HG02642 (cell line): ENCODE measurements at regions not wholly inside any gene's neighbourhood (a gene's known extent, or its start where the extent isn't known, plus 50 kb on each side); places are given as distances from the start of the nearest gene placed in this dataset.

Experiments
- ATAC-seq: cut with Tn5 transposase; IDR thresholded peaks from one replicate; pipeline ENCODE4 v1.9.1; 2021; ENCODE audit warnings: mild to moderate bottlenecking; ENCODE audit not compliant: unreplicated experiment, poor library complexity

- ATAC-seq = no peak
These were observed 162.5 kb upstream of the SMIM23 start for GRCh38 chr5:171623107-171623506.

GRCh38 chr5:171623551-171624097 is 162.0 kb upstream of the SMIM23 start:
- ATAC-seq = no peak

GRCh38 chr5:171624396-171624795 is 161.2 kb upstream of the SMIM23 start:
- ATAC-seq = no peak

DNA sequence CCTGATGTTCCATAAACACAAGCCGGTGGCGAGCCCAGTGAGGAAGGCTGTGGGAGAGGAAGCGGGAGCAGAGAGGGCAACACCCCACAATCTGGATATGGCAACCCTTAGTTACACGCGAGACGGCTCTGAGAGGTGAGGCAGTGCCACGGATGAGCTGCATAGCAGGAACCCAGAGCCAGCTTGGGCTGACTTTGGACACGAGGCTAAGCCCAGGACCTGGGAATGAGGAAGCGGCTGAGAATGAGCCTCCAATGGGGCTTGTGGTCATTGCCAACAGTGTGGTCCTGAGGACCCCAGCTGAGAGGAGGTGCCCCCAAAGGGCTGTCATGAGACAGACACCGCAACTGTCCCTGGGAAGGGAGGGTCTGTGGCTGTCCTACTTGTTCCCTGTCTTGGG is 160.0 kb upstream of the SMIM23 start:
- ATAC-seq = no peak

GRCh38 chr5:171627936-171628632 is 157.5 kb upstream of the SMIM23 start:
- ATAC-seq = no peak

DNA sequence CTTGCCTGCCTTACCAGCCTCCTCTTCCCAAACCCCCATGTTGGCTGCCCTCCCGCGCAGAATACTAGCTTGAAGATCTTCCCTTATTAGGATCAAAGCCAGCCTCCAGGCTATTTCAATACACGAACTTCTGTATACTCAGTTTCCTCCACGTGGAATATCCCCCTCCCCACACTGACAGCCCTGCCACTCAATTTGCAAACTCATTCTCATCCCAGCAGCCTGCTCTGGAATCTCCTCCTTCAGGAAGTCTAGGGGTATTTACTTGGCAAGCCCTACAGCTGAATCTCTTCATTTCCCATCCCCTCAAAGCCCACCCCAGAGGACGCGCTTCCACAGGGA is 157.0 kb upstream of the SMIM23 start:
- ATAC-seq = no peak

- no peak for ATAC-seq
These were observed 156.4 kb upstream of the SMIM23 start for GRCh38 chr5:171629221-171629620.

- ATAC-seq = no peak
These were observed 155.8 kb upstream of the SMIM23 start for GRCh38 chr5:171629628-171630349.

DNA sequence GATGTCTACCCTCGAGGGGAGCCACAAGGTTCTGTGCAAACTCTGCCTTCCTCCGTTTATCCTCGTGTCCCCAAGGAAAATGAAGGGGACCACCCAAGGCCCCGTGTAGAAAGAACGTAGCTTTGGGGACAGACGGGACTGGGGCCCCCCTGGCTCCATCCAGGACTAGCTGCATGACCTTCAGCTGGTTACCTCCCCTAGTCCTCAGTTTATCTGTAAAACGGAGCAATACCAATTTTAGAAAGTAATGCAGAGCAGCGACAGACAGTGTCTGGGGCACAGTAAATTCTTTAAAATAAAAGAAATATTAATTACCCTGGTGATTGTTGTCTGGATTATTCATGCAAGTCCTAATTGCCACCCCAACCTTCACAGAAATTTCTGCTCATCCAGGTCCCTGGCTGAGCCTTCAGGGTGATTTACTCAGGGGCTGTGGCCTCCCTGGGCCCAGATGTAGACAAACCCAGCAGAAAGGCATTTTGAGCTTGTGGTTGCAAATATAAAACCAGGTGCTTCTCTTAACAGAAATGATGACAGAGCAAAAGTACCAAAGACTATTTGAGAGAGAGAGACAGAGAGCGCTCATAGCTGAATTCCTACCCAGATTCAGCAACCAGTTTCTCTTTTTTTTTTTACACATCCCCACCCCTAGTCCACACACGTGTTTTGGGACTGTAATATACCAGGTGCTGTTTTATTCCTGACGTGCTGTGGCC is 155.1 kb upstream of the SMIM23 start:
- ATAC-seq = no peak

GRCh38 chr5:171632616-171633015 is 153.0 kb upstream of the SMIM23 start:
- no peak for ATAC-seq

GRCh38 chr5:171633776-171634470 is 151.7 kb upstream of the SMIM23 start:
- peak; percentile 71 for ATAC-seq

DNA sequence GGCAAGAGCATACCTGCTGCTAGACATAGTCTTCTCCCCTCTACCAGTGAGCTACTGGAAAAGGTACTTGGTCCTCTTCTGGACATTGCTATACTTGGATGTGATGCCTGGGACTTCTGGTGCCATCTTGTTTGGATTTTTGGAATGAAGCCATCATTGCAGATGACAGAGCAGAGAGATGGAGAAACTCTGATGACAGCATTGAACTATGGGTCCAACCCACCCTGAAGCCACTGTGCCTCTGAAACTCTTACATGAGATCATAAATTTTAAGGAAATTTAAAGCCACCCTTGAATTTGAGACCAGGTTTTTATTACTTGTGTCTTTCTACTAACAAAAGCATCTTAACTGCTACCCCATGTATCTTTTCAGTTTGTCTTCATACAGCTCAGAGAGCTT is 151.1 kb upstream of the SMIM23 start:
- no peak for ATAC-seq

DNA sequence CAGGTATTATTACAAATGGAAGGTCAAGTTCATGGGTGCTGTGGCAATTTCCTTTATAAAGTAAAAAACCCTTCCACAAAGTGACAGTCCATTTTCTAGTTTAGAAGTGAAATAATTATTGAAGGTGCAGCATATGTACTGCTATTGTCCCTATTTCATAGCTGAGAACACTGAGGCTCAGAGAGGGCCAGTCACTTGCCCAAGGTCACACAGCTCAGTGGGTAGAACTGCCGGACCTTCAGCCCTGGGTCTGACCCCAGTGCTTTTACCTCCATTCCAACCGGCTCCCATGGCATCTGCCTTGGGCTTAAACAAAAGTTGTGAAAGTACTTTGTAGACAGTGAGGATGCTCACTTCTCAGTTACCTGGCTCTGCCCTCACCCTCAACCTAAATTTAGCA is 150.6 kb upstream of the SMIM23 start:
- ATAC-seq = no peak

GRCh38 chr5:171635561-171636245 is 149.9 kb upstream of the SMIM23 start:
- no peak for ATAC-seq

DNA sequence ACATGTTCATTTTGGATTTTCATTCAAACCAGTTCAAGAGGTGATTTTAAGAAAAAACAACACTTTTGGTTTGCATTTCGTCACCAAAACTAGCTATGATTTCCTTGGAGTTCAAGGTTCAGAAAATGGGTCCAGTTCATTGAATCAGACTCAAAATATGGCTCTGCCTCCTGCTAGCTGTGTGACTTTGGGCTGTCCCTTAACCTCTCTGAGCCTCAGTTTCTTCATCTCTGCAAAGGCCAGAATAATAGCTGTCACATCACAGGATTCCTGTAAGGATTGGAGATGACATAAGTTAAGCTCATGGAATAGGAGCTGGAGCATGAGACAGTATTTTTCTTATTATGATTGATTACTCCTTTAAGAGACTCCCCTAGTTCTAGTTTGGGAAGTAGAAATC is 147.8 kb upstream of the SMIM23 start:
- no peak for ATAC-seq

DNA sequence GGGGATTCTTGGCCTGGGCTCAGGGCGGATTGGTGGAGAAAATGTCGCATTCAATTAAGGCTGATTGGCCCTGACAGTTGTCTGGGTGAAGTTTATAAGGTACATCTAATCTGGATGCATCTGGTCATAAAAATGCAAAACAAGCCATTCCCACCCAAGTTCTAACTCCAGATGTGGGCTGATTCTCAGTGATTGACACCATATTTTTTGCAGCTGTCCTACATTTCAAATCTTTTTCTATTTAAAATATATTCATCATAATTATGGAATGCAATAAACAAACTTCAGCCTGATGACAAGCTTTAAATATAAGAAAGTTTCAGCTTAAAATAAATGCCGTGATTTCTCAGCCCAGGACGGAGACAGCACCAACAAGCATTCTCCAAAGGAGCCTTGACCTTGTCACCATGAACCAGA is 146.4 kb upstream of the SMIM23 start:
- no peak for ATAC-seq

GRCh38 chr5:171639966-171640365 is 145.7 kb upstream of the SMIM23 start:
- ATAC-seq = no peak

GRCh38 chr5:171640480-171640879 is 145.1 kb upstream of the SMIM23 start:
- ATAC-seq = no peak

- ATAC-seq = no peak
These were observed 143.7 kb upstream of the SMIM23 start for GRCh38 chr5:171641891-171642290.

- no peak for ATAC-seq
These were observed 142.7 kb upstream of the SMIM23 start for GRCh38 chr5:171642894-171643293.
